Esophagus squamous epithelium (tissue), 4 donors: ENCODE measurements at regions not wholly inside any gene's neighbourhood (a gene's known extent, or its start where the extent isn't known, plus 50 kb on each side); places are given as distances from the start of the nearest gene placed in this dataset.

Experiments
- CTCF ChIP-seq, 6 experiments: fragments of 450-650 bp in 4 of 6; fragments of 200-600 bp in 2 of 6; sonication (generic) in 2 of 6; IDR thresholded peaks; one replicate each; pipeline ENCODE4 v1.5.1; 2016 to 2019; ENCODE audit warnings: antibody characterized with exemption in 6 of 6, mild to moderate bottlenecking in 4 of 6, moderate library complexity in 4 of 6
- POLR2A ChIP-seq, 4 donors: fragments of 450-650 bp; IDR thresholded peaks; one replicate each; pipeline ENCODE4 v1.6.1; 2017; ENCODE audit warnings: antibody characterized with exemption in 4 of 4, mild to moderate bottlenecking in 4 of 4, moderate library complexity in 3 of 4

- TF ChIP-seq POLR2A (IDR thresholded peaks at IDR 0.05), result no peak
- TF ChIP-seq CTCF (IDR thresholded peaks at IDR 0.05), result no peak
Observed at GRCh38 chr4:15333692-15334633, 93.9 kb upstream of the C1QTNF7 start.
